ENCODE measurements at regions not wholly inside any gene's neighbourhood (a gene's known extent, or its start where the extent isn't known, plus 50 kb on each side); places are given as distances from the start of the nearest gene placed in this dataset.

GRCh38 chr7:53292341-53292740, 256.9 kb downstream of the POM121L12 start:
- Mint-ChIP-seq H3K27me3 (no peaks in the 10 kb centered on the region), H3K9me3 (peaks cover 5 to 8% of the 10 kb centered on the region in 2 donors), H3K36me3 (no peaks in the 10 kb centered on the region), H3K4me1 (no peaks in the 10 kb centered on the region), H3K27ac (no peak overlapping the region), H3K4me3 (no peak overlapping the region)
- DNase-seq, result no peak
- ATAC-seq (replicated peaks), result no peak

- Mint-ChIP-seq H3K4me3 (no peak overlapping the region), H3K36me3 (no peaks in the 10 kb centered on the region), H3K27me3 (no peaks in the 10 kb centered on the region), H3K27ac (no peak overlapping the region), H3K9me3 (peaks cover 8 to 13% of the 10 kb centered on the region in 2 donors), H3K4me1 (no peaks in the 10 kb centered on the region)
- ATAC-seq (replicated peaks) (no peak), DNase-seq (no peak)
These were observed 267.2 kb downstream of the POM121L12 start for GRCh38 chr7:53302496-53303246.

GRCh38 chr7:53303781-53304180, 268.3 kb downstream of the POM121L12 start:
- Mint-ChIP-seq H3K27ac (no peak overlapping the region), H3K4me3 (no peak overlapping the region), H3K36me3 (no peaks in the 10 kb centered on the region), H3K4me1 (no peaks in the 10 kb centered on the region), H3K9me3 (peaks cover 8 to 13% of the 10 kb centered on the region in 2 donors), H3K27me3 (no peaks in the 10 kb centered on the region)
- ATAC-seq (replicated peaks), result no peak
- DNase-seq, result no peak

- Mint-ChIP-seq H3K4me3 (no peak overlapping the region), H3K27ac (no peak overlapping the region), H3K9me3 (peaks cover 8 to 10% of the 10 kb centered on the region in 2 donors), H3K36me3 (no peaks in the 10 kb centered on the region), H3K27me3 (no peaks in the 10 kb centered on the region), H3K4me1 (no peaks in the 10 kb centered on the region)
- DNase-seq (no peak), ATAC-seq (replicated peaks) (no peak)
These were observed 271.4 kb downstream of the POM121L12 start for GRCh38 chr7:53306846-53307245.

GRCh38 chr7:53311205-53311604, 275.8 kb downstream of the POM121L12 start:
- Mint-ChIP-seq H3K4me1 (no peaks in the 10 kb centered on the region), H3K27ac (no peak overlapping the region), H3K9me3 (peaks cover 5 to 7% of the 10 kb centered on the region in 2 donors), H3K36me3 (no peaks in the 10 kb centered on the region), H3K27me3 (no peaks in the 10 kb centered on the region), H3K4me3 (no peak overlapping the region)
- ATAC-seq (replicated peaks) (no peak), DNase-seq (no peak)

GRCh38 chr7:53315981-53316380, 280.5 kb downstream of the POM121L12 start:
- Mint-ChIP-seq H3K4me1 (no peaks in the 10 kb centered on the region), H3K27me3 (no peaks in the 10 kb centered on the region), H3K27ac (no peak overlapping the region), H3K4me3 (no peak overlapping the region), H3K36me3 (no peaks in the 10 kb centered on the region), H3K9me3 (peaks cover 2 to 4% of the 10 kb centered on the region in 2 donors)
- DNase-seq (no peak), ATAC-seq (replicated peaks) (no peak)

GRCh38 chr7:53318566-53318965, 283.1 kb downstream of the POM121L12 start:
- no peaks in the 10 kb centered on the region for H3K36me3 Mint-ChIP-seq
- H3K4me3 Mint-ChIP-seq, result no peak overlapping the region
- ATAC-seq (replicated peaks) (no peak), DNase-seq (no peak)
- H3K4me1 Mint-ChIP-seq, result no peaks in the 10 kb centered on the region
- peaks cover 6% of the 10 kb centered on the region in 2 donors for H3K9me3 Mint-ChIP-seq
- no peak overlapping the region for H3K27ac Mint-ChIP-seq
- no peaks in the 10 kb centered on the region for H3K27me3 Mint-ChIP-seq

- peaks cover 3 to 7% of the 10 kb centered on the region in 2 donors for H3K9me3 Mint-ChIP-seq
- H3K27ac Mint-ChIP-seq, result no peak overlapping the region
- no peaks in the 10 kb centered on the region for H3K36me3 Mint-ChIP-seq
- H3K4me1 Mint-ChIP-seq, result no peaks in the 10 kb centered on the region
- DNase-seq (no peak), ATAC-seq (replicated peaks) (no peak)
- no peaks in the 10 kb centered on the region for H3K27me3 Mint-ChIP-seq
- H3K4me3 Mint-ChIP-seq, result no peak overlapping the region
These were observed 289.6 kb downstream of the POM121L12 start for GRCh38 chr7:53325061-53325460.

- ATAC-seq (replicated peaks), result no peak
- no peak overlapping the region for H3K4me3 Mint-ChIP-seq
- H3K36me3 Mint-ChIP-seq, result no peaks in the 10 kb centered on the region
- H3K9me3 Mint-ChIP-seq, result peaks cover 8% of the 10 kb centered on the region in 2 donors
- H3K27me3 Mint-ChIP-seq, result no peaks in the 10 kb centered on the region
- no peak for DNase-seq
- no peaks in the 10 kb centered on the region for H3K4me1 Mint-ChIP-seq
- H3K27ac Mint-ChIP-seq, result no peak overlapping the region
These were observed 291.2 kb downstream of the POM121L12 start for GRCh38 chr7:53326634-53327033.

- DNase-seq, result no peak
- no peaks in the 10 kb centered on the region for H3K4me1 Mint-ChIP-seq
- ATAC-seq (replicated peaks), result peak in 1 of 2 donors; percentile 21
- no peaks in the 10 kb centered on the region for H3K27me3 Mint-ChIP-seq
- no peak overlapping the region for H3K4me3 Mint-ChIP-seq
- no peaks in the 10 kb centered on the region for H3K36me3 Mint-ChIP-seq
- H3K9me3 Mint-ChIP-seq, result peaks cover 6 to 7% of the 10 kb centered on the region in 2 donors
- H3K27ac Mint-ChIP-seq, result no peak overlapping the region
These were observed 300.8 kb downstream of the POM121L12 start for GRCh38 chr7:53336105-53336668.

GRCh38 chr7:53340220-53340619, 304.8 kb downstream of the POM121L12 start:
- no peak for DNase-seq
- H3K27me3 Mint-ChIP-seq, result no peaks in the 10 kb centered on the region
- peaks cover 7 to 16% of the 10 kb centered on the region in 2 donors for H3K9me3 Mint-ChIP-seq
- H3K4me3 Mint-ChIP-seq, result no peak overlapping the region
- H3K4me1 Mint-ChIP-seq, result no peaks in the 10 kb centered on the region
- no peak overlapping the region for H3K27ac Mint-ChIP-seq
- no peaks in the 10 kb centered on the region for H3K36me3 Mint-ChIP-seq
- ATAC-seq (replicated peaks), result no peak

- Mint-ChIP-seq H3K27ac (no peak overlapping the region), H3K4me3 (no peak overlapping the region), H3K36me3 (no peaks in the 10 kb centered on the region), H3K4me1 (no peaks in the 10 kb centered on the region), H3K9me3 (peaks cover 0 to 2% of the 10 kb centered on the region in 2 donors), H3K27me3 (no peaks in the 10 kb centered on the region)
- DNase-seq, result no peak
- peak in 1 of 2 donors; percentile 44 for ATAC-seq (replicated peaks)
These were observed 314.8 kb downstream of the POM121L12 start for GRCh38 chr7:53350241-53350640.

GRCh38 chr7:53351681-53352080, 316.2 kb downstream of the POM121L12 start:
- ATAC-seq (replicated peaks) (no peak), DNase-seq (no peak)
- Mint-ChIP-seq H3K27me3 (no peaks in the 10 kb centered on the region), H3K9me3 (peaks cover 0 to 2% of the 10 kb centered on the region in 2 donors), H3K4me3 (no peak overlapping the region), H3K27ac (no peak overlapping the region), H3K36me3 (no peaks in the 10 kb centered on the region), H3K4me1 (no peaks in the 10 kb centered on the region)

GRCh38 chr7:53358269-53358668, 322.8 kb downstream of the POM121L12 start:
- H3K27ac Mint-ChIP-seq, result no peak overlapping the region
- no peaks in the 10 kb centered on the region for H3K36me3 Mint-ChIP-seq
- H3K9me3 Mint-ChIP-seq, result peaks cover 4 to 9% of the 10 kb centered on the region in 2 donors
- no peak overlapping the region for H3K4me3 Mint-ChIP-seq
- no peak for ATAC-seq (replicated peaks)
- H3K27me3 Mint-ChIP-seq, result no peaks in the 10 kb centered on the region
- no peak for DNase-seq
- H3K4me1 Mint-ChIP-seq, result no peaks in the 10 kb centered on the region

GRCh38 chr7:53383131-53383530, 347.7 kb downstream of the POM121L12 start:
- Mint-ChIP-seq H3K9me3 (peaks cover 9 to 10% of the 10 kb centered on the region in 2 donors), H3K4me1 (no peaks in the 10 kb centered on the region), H3K27ac (no peak overlapping the region), H3K36me3 (no peaks in the 10 kb centered on the region), H3K4me3 (no peak overlapping the region), H3K27me3 (no peaks in the 10 kb centered on the region)
- DNase-seq, result no peak
- ATAC-seq (replicated peaks), result no peak
